H1 (cell line): ENCODE measurements at regions not wholly inside any gene's neighbourhood (a gene's known extent, or its start where the extent isn't known, plus 50 kb on each side); places are given as distances from the start of the nearest gene placed in this dataset.
A peak's percentile ranks its signal among the peaks of the same experiment; 100 is the strongest.

Experiments used
- CTCF ChIA-PET: fragments of 300-600 bp; sonication (Branson Sonifier 250); formaldehyde crosslinking; loops from one replicate; lab custom pipeline; 2021; ENCODE audit not compliant: partially characterized antibody; lab: Charles Lee
- POLR2A ChIA-PET: fragments of 300-600 bp; sonication (Branson Sonifier 250); formaldehyde crosslinking; loops from one replicate; lab custom pipeline; 2021; ENCODE audit warnings: inconsistent platforms; ENCODE audit not compliant: partially characterized antibody; lab: Charles Lee
- DNase-seq, 2 experiments: peaks; one replicate each; pipeline versions ENCODE4 v3.0.0 to v3.0.0-alpha.2; 2010 to 2022; ENCODE audit warnings: low spot score in 2 of 2, low read depth in 1 of 2, mixed read lengths in 1 of 2
- FAIRE-seq: peaks from 2 replicates; lab custom pipeline; 2011; peaks lifted over from hg19 to GRCh38; lab: Jason Lieb, UNC
- H2AFZ ChIP-seq: 2 replicates; pipeline ENCODE4 v1.8.1; 2012; ENCODE audit warnings: low read length, inconsistent platforms
- H2AK5ac ChIP-seq: 2 replicates; pipeline ENCODE4 v1.6.1; 2013; ENCODE audit warnings: low read depth, low read length
- H2BK120ac ChIP-seq: replicated peaks from 2 replicates; pipeline ENCODE3; 2013; ENCODE audit warnings: low read depth, low read length, inconsistent platforms
- H2BK12ac ChIP-seq: 2 replicates; pipeline ENCODE4 v1.6.1; 2013; ENCODE audit warnings: low read depth, low read length
- H2BK15ac ChIP-seq: 2 replicates; pipeline ENCODE4 v1.6.1; 2013; ENCODE audit warnings: low read length
- H2BK20ac ChIP-seq: 2 replicates; pipeline ENCODE4 v1.6.1; 2013; ENCODE audit warnings: low read length
- H2BK5ac ChIP-seq: 2 replicates; pipeline ENCODE4 v1.6.1; 2013; ENCODE audit warnings: low read depth, low read length
- H3K14ac ChIP-seq: 2 replicates; pipeline ENCODE4 v1.6.1; 2013; ENCODE audit warnings: inconsistent platforms; ENCODE audit not compliant: insufficient read length
- H3K18ac ChIP-seq: 2 replicates; pipeline ENCODE4 v1.6.1; 2013; ENCODE audit warnings: low read length; ENCODE audit errors: extremely low read depth
- H3K23ac ChIP-seq: 2 replicates; pipeline ENCODE4 v1.6.1; 2013; ENCODE audit warnings: inconsistent platforms; ENCODE audit not compliant: insufficient read length
- H3K23me2 ChIP-seq: 2 replicates; pipeline ENCODE4 v1.6.1; 2013; ENCODE audit warnings: low read depth, low read length
- H3K27ac ChIP-seq: 2 replicates; pipeline ENCODE4 v1.6.1; 2011; ENCODE audit warnings: low read depth, low read length, inconsistent platforms
- H3K27me3 ChIP-seq, 4 experiments: replicated peaks in 1 of 4; 1 replicate in 1 of 4; 2 replicates in 3 of 4; pipeline versions ENCODE4 v1.6.1 to v1.8.1; 2011 to 2013; ENCODE audit warnings: low read length in 3 of 4, mild to moderate bottlenecking in 3 of 4, inconsistent platforms in 2 of 4, mixed read lengths in 2 of 4, moderate library complexity in 1 of 4; ENCODE audit not compliant: control insufficient read depth in 3 of 4, insufficient read depth in 3 of 4; ENCODE audit errors: extremely low read depth in 1 of 4
- H3K36me3 ChIP-seq, 4 experiments: 2 replicates each; pipeline versions ENCODE4 v1.6.1 to v1.8.1; 2011 to 2013; ENCODE audit warnings: mild to moderate bottlenecking in 4 of 4, low read length in 3 of 4, moderate library complexity in 2 of 4, control low read depth in 1 of 4, inconsistent platforms in 1 of 4; ENCODE audit not compliant: insufficient read depth in 4 of 4, control insufficient read depth in 2 of 4
- H3K4ac ChIP-seq: replicated peaks from 2 replicates; pipeline ENCODE3; 2013; ENCODE audit warnings: low read length, low read depth, mixed read lengths, inconsistent platforms; ENCODE audit not compliant: insufficient read length
- H3K4me1 ChIP-seq, 4 experiments: replicated peaks in 1 of 4; 1 replicate in 1 of 4; 2 replicates in 3 of 4; pipeline versions ENCODE4 v1.6.1 to v1.8.1; 2011 to 2013; ENCODE audit warnings: low read length in 3 of 4, inconsistent platforms in 2 of 4, mixed read lengths in 1 of 4; ENCODE audit not compliant: insufficient read depth in 4 of 4, control insufficient read depth in 3 of 4
- H3K4me2 ChIP-seq, 2 experiments: 2 replicates each; pipeline versions ENCODE4 v1.6.1 to v1.8.1; 2011 to 2013; ENCODE audit warnings: low read depth in 2 of 2, low read length in 2 of 2, control low read depth in 1 of 2, inconsistent platforms in 1 of 2, mild to moderate bottlenecking in 1 of 2; ENCODE audit not compliant: insufficient read depth in 1 of 2
- H3K4me3 ChIP-seq, 4 experiments: fragments of 200-600, 300-600 bp in 1 of 4; sonication (generic), shearing (Covaris generic), sonication (Bioruptor Twin) in 1 of 4; 2 replicates each; pipeline versions ENCODE4 v1.5.1 to v1.8.1; 2011 to 2016; ENCODE audit warnings: low read length in 4 of 4, low read depth in 3 of 4, control low read depth in 2 of 4, inconsistent platforms in 2 of 4, mild to moderate bottlenecking in 2 of 4, mixed read lengths in 1 of 4, moderate library complexity in 1 of 4; ENCODE audit not compliant: insufficient read depth in 2 of 4; ENCODE audit errors: extremely low read depth in 1 of 4
- H3K56ac ChIP-seq: replicated peaks from 2 replicates; pipeline ENCODE3; 2013; ENCODE audit warnings: low read depth, mild to moderate bottlenecking, mixed read lengths, low read length, inconsistent platforms; ENCODE audit not compliant: insufficient read length
- H3K79me1 ChIP-seq: 2 replicates; pipeline ENCODE4 v1.6.1; 2013; ENCODE audit warnings: low read depth, low read length, control low read depth
- H3K79me2 ChIP-seq, 2 experiments: 2 replicates each; pipeline versions ENCODE4 v1.6.1 to v1.8.1; 2012 to 2013; ENCODE audit warnings: low read length in 2 of 2, mild to moderate bottlenecking in 2 of 2, inconsistent platforms in 1 of 2; ENCODE audit not compliant: insufficient read depth in 2 of 2, control insufficient read depth in 1 of 2
- H3K9ac ChIP-seq, 4 experiments: replicated peaks in 1 of 4; 1 replicate in 1 of 4; 2 replicates in 3 of 4; pipeline versions ENCODE4 v1.6.1 to v1.8.1; 2011 to 2013; ENCODE audit warnings: low read depth in 3 of 4, low read length in 3 of 4, control low read depth in 2 of 4, mild to moderate bottlenecking in 2 of 4, moderate library complexity in 2 of 4, inconsistent platforms in 1 of 4; ENCODE audit errors: extremely low read depth in 1 of 4
- H3K9me3 ChIP-seq, 2 experiments: 2 replicates each; pipeline versions ENCODE4 v1.6.1 to v1.8.1; 2012 to 2013; ENCODE audit warnings: mild to moderate bottlenecking in 2 of 2, moderate library complexity in 2 of 2, control low read depth in 1 of 2, inconsistent platforms in 1 of 2, low read depth in 1 of 2, low read length in 1 of 2, mixed read lengths in 1 of 2; ENCODE audit not compliant: insufficient read depth in 2 of 2
- H4K20me1 ChIP-seq, 2 experiments: replicated peaks in 1 of 2; 2 replicates each; pipeline versions ENCODE3 to v1.8.1; 2011 to 2013; ENCODE audit warnings: inconsistent platforms in 2 of 2, low read length in 2 of 2, mild to moderate bottlenecking in 1 of 2; ENCODE audit not compliant: insufficient read depth in 2 of 2, control insufficient read depth in 1 of 2
- H4K5ac ChIP-seq: 2 replicates; pipeline ENCODE4 v1.6.1; 2013; ENCODE audit warnings: low read length, low read depth, mixed read lengths, inconsistent platforms; ENCODE audit not compliant: insufficient read length
- H4K8ac ChIP-seq: 2 replicates; pipeline ENCODE4 v1.8.0; 2013; ENCODE audit warnings: mild to moderate bottlenecking, moderate library complexity, low read length, inconsistent platforms; ENCODE audit not compliant: insufficient read depth; ENCODE audit errors: extremely low read depth
- H4K91ac ChIP-seq: replicated peaks from 2 replicates; pipeline ENCODE3; 2013; ENCODE audit warnings: low read length, mixed read lengths, inconsistent platforms; ENCODE audit not compliant: insufficient read length
- CREB1 ChIP-seq: IDR thresholded peaks from 2 replicates; pipeline ENCODE4 v1.6.1; 2012; ENCODE audit warnings: inconsistent platforms
- CTCF ChIP-seq, 3 experiments: IDR thresholded peaks; 1 replicate in 2 of 3; 2 replicates in 1 of 3; pipeline versions ENCODE4 v1.5.1 to v1.6.1; 2011; ENCODE audit warnings: low read length in 3 of 3, mild to moderate bottlenecking in 3 of 3, inconsistent platforms in 2 of 3, low read depth in 1 of 3, moderate library complexity in 1 of 3; ENCODE audit not compliant: insufficient read depth in 1 of 3; ENCODE audit errors: control extremely low read depth in 1 of 3
- JUN ChIP-seq: IDR thresholded peaks from 2 replicates; pipeline ENCODE4 v1.6.1; 2011; ENCODE audit warnings: low read depth, mild to moderate bottlenecking, improper control_type of control experiment, low read length
- JUND ChIP-seq: IDR thresholded peaks from 2 replicates; pipeline ENCODE4 v1.6.1; 2011; ENCODE audit warnings: mild to moderate bottlenecking, improper control_type of control experiment, low read length
- RAD21 ChIP-seq, 2 experiments: IDR thresholded peaks in 1 of 2; conservative IDR thresholded peaks in 1 of 2; 2 replicates each; pipeline ENCODE4 v1.6.1; 2011; ENCODE audit warnings: low read depth in 2 of 2, low read length in 2 of 2, improper control_type of control experiment in 1 of 2, inconsistent platforms in 1 of 2, mild to moderate bottlenecking in 1 of 2, moderate library complexity in 1 of 2
- RNF2 ChIP-seq: fragments of 200-900, 300-1000 bp; sonication (generic); IDR thresholded peaks from 2 replicates; pipeline ENCODE4 v1.7.1; 2016; ENCODE audit warnings: borderline replicate concordance, low read depth, mild to moderate bottlenecking, antibody characterized with exemption, low read length; ENCODE audit not compliant: poor library complexity, severe bottlenecking; ENCODE audit errors: missing control alignments
- ZNF274 ChIP-seq: IDR thresholded peaks from 2 replicates; pipeline ENCODE4 v1.7.0; 2012; ENCODE audit warnings: low read length, borderline replicate concordance; ENCODE audit errors: extremely low read depth
- WGBS, 2 experiments: shearing (Covaris generic) in 1 of 2; methylation state at CpG; one replicate each; pipeline versions ENCODE4 v1.1.6 to v1.1.7; 2013 to 2015; ENCODE audit warnings: low lambda C conversion rate in 2 of 2, mixed read lengths in 2 of 2, inconsistent platforms in 1 of 2, low coverage in 1 of 2, missing lambda C conversion rate in 1 of 2; ENCODE audit not compliant: insufficient replicate concordance in 2 of 2, insufficient coverage in 1 of 2, insufficient read length in 1 of 2; ENCODE audit errors: extremely low coverage in 1 of 2, missing lambda C conversion rate in 1 of 2; 5-methylcytosine and 5-hydroxymethylcytosine counted together
- TF ChIP-seq, protein P1 (sequence below): IDR thresholded peaks from 2 replicates; pipeline ENCODE4 v1.6.1; 2012; ENCODE audit warnings: inconsistent platforms

GRCh38 chr4:74623041-74623440 lies 171.3 kb downstream of the BTC start:
- POLR2A ChIA-PET, result no interaction called here
- H4K91ac ChIP-seq, result no peak overlapping the region
- no peak overlapping the region for H2BK12ac ChIP-seq
- peak; percentile 74 for FAIRE-seq
- H2BK120ac ChIP-seq, result no peak overlapping the region
- H3K23me2 ChIP-seq, result no peaks in the 10 kb centered on the region
- no peak overlapping the region for H3K27ac ChIP-seq
- no peak overlapping the region for H2AK5ac ChIP-seq
- H3K79me2 ChIP-seq, result no peaks in the 10 kb centered on the region
- H3K18ac ChIP-seq, result no peak overlapping the region
- H3K4me2 ChIP-seq, result no peak overlapping the region
- no peak overlapping the region for H3K23ac ChIP-seq
- no peak overlapping the region for H3K4me3 ChIP-seq
- no peak overlapping the region for H3K9ac ChIP-seq
- no peak overlapping the region for H4K8ac ChIP-seq
- H2AFZ ChIP-seq, result no peak overlapping the region
- no peaks in the 10 kb centered on the region for H4K20me1 ChIP-seq
- H2BK20ac ChIP-seq, result no peak overlapping the region
- no peak overlapping the region for H2BK15ac ChIP-seq
- no peaks in the 10 kb centered on the region for H3K79me1 ChIP-seq
- H3K4ac ChIP-seq, result no peak overlapping the region
- TF ChIP-seq CREB1, result 0 out of 2 replicates have a peak, but pooled peaks have one; percentile 27
- TF ChIP-seq, protein P1, sequence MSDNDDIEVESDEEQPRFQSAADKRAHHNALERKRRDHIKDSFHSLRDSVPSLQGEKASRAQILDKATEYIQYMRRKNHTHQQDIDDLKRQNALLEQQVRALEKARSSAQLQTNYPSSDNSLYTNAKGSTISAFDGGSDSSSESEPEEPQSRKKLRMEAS, result no peak
- TF ChIP-seq CTCF (IDR thresholded peaks at IDR 0.05; ENCODE audit: control extremely low read depth in 1 of 3, insufficient read depth in 1 of 3, low read depth in 1 of 3, low read length in 3 of 3), result peak in 2 of 3 experiments; percentile 57 to 63; a peak in 3 of 4 replicates
- no peak for TF ChIP-seq JUND
- no peak for TF ChIP-seq JUN
- TF ChIP-seq RNF2, result no peak
- TF ChIP-seq ZNF274, result no peak
- TF ChIP-seq RAD21 (IDR thresholded peaks at IDR 0.05 in 1 of 2, conservative IDR thresholded peaks at IDR 0.05 in 1 of 2; ENCODE audit: low read depth in 2 of 2, low read length in 2 of 2), result peak; percentile 75 to 80
- CTCF ChIA-PET, result interaction anchor here (0.6 to 3.6 kb wide), 33 partner anchors 9 to 395 kb away, joined by 3 to 35 read pairs (median 4); partner anchors contain the start of gene AREG
- 71% methylated on average over 3 of the region's 3 CpGs; no CpG with 5 or more reads in 1 of the 2 experiments for WGBS, 2 experiments
- no peaks in the 10 kb centered on the region for H3K4me1 ChIP-seq
- no peak overlapping the region for H4K5ac ChIP-seq
- no peaks in the 10 kb centered on the region for H3K36me3 ChIP-seq
- H3K56ac ChIP-seq, result no peak overlapping the region
- no peak for DNase-seq
- H2BK5ac ChIP-seq, result no peak overlapping the region
- H3K9me3 ChIP-seq, result no peaks in the 10 kb centered on the region
- H3K14ac ChIP-seq, result no peak overlapping the region
- peaks cover 0 to 1% (median 0%) of the 10 kb centered on the region in 4 experiments; a peak in 1 of 7 replicates for H3K27me3 ChIP-seq
